ENCODE measurements at regions not wholly inside any gene's neighbourhood (a gene's known extent, or its start where the extent isn't known, plus 50 kb on each side); places are given as distances from the start of the nearest gene placed in this dataset.
"Not testable (repeated sequence)": the region's sequence is repeated elsewhere in the genome, so short reads cannot be mapped to it uniquely, and the experiment has no call there.

DNA sequence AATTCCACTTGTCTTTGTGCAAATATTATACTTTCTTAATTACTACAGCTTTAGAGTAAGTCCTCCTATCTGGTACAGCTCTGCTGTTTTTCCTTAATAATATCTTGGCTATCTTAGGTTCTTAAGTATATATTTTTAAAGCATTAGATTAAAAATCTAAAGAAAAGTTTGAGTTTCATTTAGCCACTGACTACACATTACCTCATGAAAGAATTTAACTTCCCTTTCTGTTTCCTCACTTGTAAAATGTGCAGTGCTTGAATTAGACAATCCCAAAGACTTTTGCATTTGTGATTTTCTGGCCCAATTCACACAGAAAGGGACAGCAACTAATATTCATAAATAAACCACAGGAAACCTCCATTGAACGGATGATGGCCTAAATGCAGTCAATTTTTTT lies 126.4 kb upstream of the SAMSN1 start:
- DNase-seq (ENCODE audit: extremely low read depth, low read depth): no peak
- no peak for TF ChIP-seq CTCF (IDR thresholded peaks at IDR 0.05; ENCODE audit: low read depth, low read length)

DNA sequence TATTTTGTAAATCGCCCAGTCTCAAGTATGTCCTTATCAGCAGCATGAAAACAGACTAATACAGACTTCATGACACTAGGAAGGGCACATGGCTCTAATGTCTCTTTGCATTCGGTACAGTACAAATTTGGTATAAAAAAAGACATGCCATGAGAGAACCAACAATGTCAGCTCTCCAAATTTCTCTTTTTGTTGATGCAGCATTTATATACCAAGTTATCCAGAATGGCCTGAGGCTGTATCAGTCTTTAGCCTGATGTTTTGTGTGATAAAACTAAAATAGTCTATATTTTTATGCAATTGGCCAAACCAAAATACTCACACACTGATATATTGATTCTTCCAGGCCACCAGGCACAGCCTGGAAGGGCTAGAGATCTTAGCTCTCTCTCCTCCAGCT lies 124.3 kb upstream of the SAMSN1 start:
- no peak for TF ChIP-seq CTCF (IDR thresholded peaks at IDR 0.05; ENCODE audit: low read depth, low read length)
- no peak for DNase-seq (ENCODE audit: extremely low read depth, low read depth)

- not testable (repeated sequence) for DNase-seq (ENCODE audit: extremely low read depth, low read depth)
Measured at GRCh38 chr21:14669092-14669491, 123.0 kb upstream of the SAMSN1 start.

DNA sequence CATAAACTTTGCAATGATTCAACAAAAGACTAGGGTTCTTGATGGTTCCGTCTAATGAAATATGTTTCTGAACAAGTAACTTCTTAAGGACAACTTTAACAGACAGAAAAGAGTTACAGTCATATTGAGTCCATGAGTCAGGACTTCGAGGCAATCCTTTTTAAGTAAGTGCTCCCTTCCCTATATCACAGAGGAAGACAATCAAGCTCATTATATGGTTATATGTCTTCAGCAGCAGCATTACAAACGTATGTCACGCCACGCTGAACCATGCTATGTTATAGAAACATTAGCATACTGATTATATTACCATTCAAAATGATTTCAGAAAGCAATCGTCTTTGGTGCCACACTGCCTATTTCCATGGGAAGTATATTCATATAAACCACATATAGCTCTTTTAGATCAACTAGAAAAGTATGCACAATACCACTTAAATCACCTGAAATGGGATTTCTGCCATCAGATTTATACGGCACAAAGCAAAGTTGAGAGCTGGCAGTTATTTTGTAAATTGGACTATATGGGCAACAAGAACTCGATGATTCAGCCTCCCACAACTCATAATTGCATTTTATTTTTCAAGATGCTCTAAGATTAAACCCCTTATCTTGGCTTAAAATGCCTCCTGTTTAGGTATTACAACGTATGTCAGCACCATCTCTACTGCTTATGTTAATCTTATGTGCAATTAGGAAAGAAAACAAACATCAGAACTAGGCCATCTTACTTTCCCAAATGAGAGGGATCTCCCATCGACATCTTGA lies 111.3 kb upstream of the SAMSN1 start:
- no peak for TF ChIP-seq CTCF (IDR thresholded peaks at IDR 0.05; ENCODE audit: low read depth, low read length)
- DNase-seq (ENCODE audit: extremely low read depth, low read depth): no peak

DNA sequence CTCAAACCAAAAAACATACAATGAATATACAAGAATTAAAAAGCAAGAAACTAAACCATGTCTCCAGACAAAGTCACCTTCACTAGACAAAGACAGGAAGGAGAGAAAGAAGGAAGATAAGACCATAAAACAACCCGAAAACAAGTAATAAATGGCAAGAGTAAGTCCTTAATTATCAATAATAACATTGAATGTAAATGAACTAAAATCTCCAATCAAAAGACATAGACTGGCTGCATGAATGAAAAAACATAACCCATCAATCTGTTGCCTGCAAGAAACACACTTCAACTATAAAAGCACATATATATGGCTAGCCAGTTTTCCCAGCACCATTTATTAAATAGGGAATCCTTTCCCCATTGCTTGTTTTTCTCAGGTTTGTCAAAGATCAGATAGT lies 100.8 kb upstream of the SAMSN1 start:
- DNase-seq (ENCODE audit: extremely low read depth, low read depth): no peak
- no peak for TF ChIP-seq CTCF (IDR thresholded peaks at IDR 0.05; ENCODE audit: low read depth, low read length)

GRCh38 chr21:14645702-14646101 lies 99.6 kb upstream of the SAMSN1 start:
- TF ChIP-seq CTCF (IDR thresholded peaks at IDR 0.05; ENCODE audit: low read depth, low read length): no peak
- DNase-seq (ENCODE audit: extremely low read depth, low read depth): no peak

DNA sequence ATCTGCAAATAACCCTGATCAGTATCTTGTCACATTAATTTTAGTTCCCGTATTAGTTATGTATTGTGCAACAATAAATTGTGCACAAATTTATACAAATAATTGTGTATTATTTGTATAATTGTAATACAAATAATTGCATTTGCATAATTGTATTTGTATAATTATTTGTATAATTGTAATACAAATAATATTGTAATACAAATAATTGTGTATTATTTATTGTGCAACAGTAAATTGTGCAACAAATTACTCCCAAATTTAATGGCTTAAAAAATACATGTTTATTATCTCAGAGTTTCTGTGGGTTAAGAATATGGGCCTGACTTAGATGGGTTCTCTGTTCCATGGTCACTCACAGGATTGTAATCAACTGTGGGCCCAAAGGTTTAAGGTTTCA lies 86.2 kb upstream of the SAMSN1 start:
- no peak for DNase-seq (ENCODE audit: extremely low read depth, low read depth)
- TF ChIP-seq CTCF (IDR thresholded peaks at IDR 0.05; ENCODE audit: low read depth, low read length): no peak

DNA sequence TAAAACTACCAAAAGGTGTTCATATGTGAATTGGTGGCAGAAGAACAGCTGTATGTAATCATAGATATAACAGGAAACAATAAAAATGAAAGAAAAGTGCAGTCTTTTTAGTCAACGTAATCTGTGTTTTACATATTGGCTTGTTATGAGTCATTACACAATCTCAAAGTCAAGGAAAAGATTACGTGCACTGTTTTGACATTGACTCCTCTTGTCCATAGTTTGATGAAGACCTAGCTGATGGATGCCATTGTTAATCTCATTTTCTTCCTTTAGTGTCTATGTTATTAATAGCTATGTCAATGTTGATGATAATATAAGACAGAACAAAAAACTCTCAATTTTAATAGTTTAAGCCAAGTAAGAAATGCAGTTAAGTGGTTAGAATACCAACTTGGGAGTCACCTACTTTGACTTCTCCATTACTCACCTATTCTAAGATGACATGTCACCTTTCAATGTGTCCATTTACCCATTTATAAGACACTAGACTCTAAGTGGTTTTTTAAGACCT lies 84.5 kb upstream of the SAMSN1 start:
- no peak for TF ChIP-seq CTCF (IDR thresholded peaks at IDR 0.05; ENCODE audit: low read depth, low read length)
- DNase-seq (ENCODE audit: extremely low read depth, low read depth): no peak

Measured in AG09319 (cell line).